K562 (cell line): ENCODE measurements at regions not wholly inside any gene's neighbourhood (a gene's known extent, or its start where the extent isn't known, plus 50 kb on each side); places are given as distances from the start of the nearest gene placed in this dataset.

Experiments used
- ATAC-seq: fragments of 200-7000 bp; cut with Tn5 transposase; 3 replicates; pipeline ENCODE4 v1.9.1; 2020; ENCODE audit warnings: moderate library complexity
- BruUV-seq: library from RNA; stranded (reverse); fragments of 400-500 nt; replicated peaks from 2 replicates; lab custom pipeline; 2021; lab: Mats Ljungman, UMichigan
- CTCF ChIA-PET: fragments of 300-600 bp; formaldehyde crosslinking; extraction: SDS; loops from one replicate; lab custom pipeline; 2021; ENCODE audit warnings: low intra/inter-chr PET ratio; lab: Yijun Ruan, JAX
- POLR2A ChIA-PET: fragments of 300-600, 350-650 bp; sonication (Branson Sonifier 250); formaldehyde crosslinking; extraction: SDS; loops from one replicate; lab custom pipeline; 2021; ENCODE audit warnings: antibody characterized with exemption, inconsistent platforms; lab: Yijun Ruan, JAX
- DNase-seq, 4 experiments: peaks; one replicate each; pipeline versions ENCODE4 v3.0.0 to v3.0.0-alpha.2; 2011 to 2018; ENCODE audit warnings: low spot score in 3 of 4, mixed read lengths in 3 of 4; ENCODE audit errors: extremely low read depth in 1 of 4
- FAIRE-seq: peaks from 2 replicates; lab custom pipeline; 2011; peaks lifted over from hg19 to GRCh38; lab: Jason Lieb, UNC
- H2AFZ ChIP-seq: 2 replicates; pipeline ENCODE4 v1.6.0; 2011; ENCODE audit warnings: low read depth, low read length, control low read depth, inconsistent platforms
- H3K27ac ChIP-seq: fragments of 200-600 bp; 3 replicates; pipeline ENCODE4 v1.8.0; 2011; ENCODE audit warnings: low read depth, mild to moderate bottlenecking, control low read depth, inconsistent platforms, low read length, moderate library complexity, mixed read lengths; ENCODE audit errors: extremely low read depth
- H3K27me3 ChIP-seq, 2 experiments: fragments of 300-600 bp in 1 of 2; 2 replicates in 1 of 2; 3 replicates in 1 of 2; pipeline versions ENCODE4 v1.6.0 to v1.8.0; 2011; ENCODE audit warnings: inconsistent platforms in 2 of 2, low read length in 2 of 2, mild to moderate bottlenecking in 1 of 2, mixed read lengths in 1 of 2, moderate library complexity in 1 of 2; ENCODE audit not compliant: control insufficient read depth in 2 of 2, insufficient read depth in 2 of 2
- H3K36me3 ChIP-seq: fragments of 300-600 bp; 3 replicates; pipeline ENCODE4 v1.8.0; 2011; ENCODE audit warnings: mild to moderate bottlenecking, low read length, inconsistent platforms; ENCODE audit not compliant: control insufficient read depth, insufficient read depth
- H3K4me1 ChIP-seq, 2 experiments: fragments of 200-600 bp in 1 of 2; replicated peaks in 1 of 2; 2 replicates in 1 of 2; 3 replicates in 1 of 2; pipeline versions ENCODE4 v1.5.1 to v1.8.0; 2011; ENCODE audit warnings: inconsistent platforms in 2 of 2, low read length in 2 of 2, mild to moderate bottlenecking in 1 of 2, mixed read lengths in 1 of 2, moderate library complexity in 1 of 2; ENCODE audit not compliant: control insufficient read depth in 2 of 2, insufficient read depth in 2 of 2
- H3K4me2 ChIP-seq: 2 replicates; pipeline ENCODE4 v1.6.1; 2011; ENCODE audit warnings: low read length, control low read depth, inconsistent platforms, mixed read lengths; ENCODE audit not compliant: insufficient read depth
- H3K4me3 ChIP-seq: fragments of 200-600 bp; sonication (generic), shearing (Covaris generic); 2 replicates; pipeline ENCODE4 v1.5.1; 2016; ENCODE audit warnings: control low read depth, inconsistent platforms
- H3K79me2 ChIP-seq: fragments of 200-600 bp; 3 replicates; pipeline ENCODE4 v1.8.0; 2011; ENCODE audit warnings: low read length, inconsistent platforms; ENCODE audit not compliant: control insufficient read depth, insufficient read depth
- H3K9ac ChIP-seq, 2 experiments: 2 replicates each; pipeline versions ENCODE4 v1.6.0 to v1.6.1; 2011; ENCODE audit warnings: low read depth in 2 of 2, low read length in 2 of 2, control low read depth in 1 of 2, inconsistent platforms in 1 of 2, mild to moderate bottlenecking in 1 of 2, mixed read lengths in 1 of 2; ENCODE audit not compliant: insufficient read depth in 1 of 2
- H3K9me1 ChIP-seq: one replicate; pipeline ENCODE4 v1.6.0; 2011; ENCODE audit warnings: inconsistent platforms, mild to moderate bottlenecking, low read length, moderate library complexity; ENCODE audit not compliant: control insufficient read depth, insufficient read depth
- H3K9me3 ChIP-seq: replicated peaks from 2 replicates; pipeline ENCODE4 v1.5.1; 2011; ENCODE audit warnings: low read depth, low read length, inconsistent platforms; ENCODE audit not compliant: control insufficient read depth, insufficient read depth
- H4K20me1 ChIP-seq: replicated peaks from 2 replicates; pipeline ENCODE4 v1.6.1; 2011; ENCODE audit warnings: low read length, inconsistent platforms, mixed read lengths; ENCODE audit not compliant: control insufficient read depth, insufficient read depth
- C11orf30 ChIP-seq: fragments of 450-650 bp; IDR thresholded peaks from 2 replicates; pipeline ENCODE4 v1.6.1; 2016; ENCODE audit warnings: low read depth, mild to moderate bottlenecking
- CC2D1A ChIP-seq: fragments of 450-650 bp; IDR thresholded peaks from 2 replicates; pipeline ENCODE4 v1.6.1; 2017; ENCODE audit warnings: mild to moderate bottlenecking
- CCAR2 ChIP-seq: fragments of 200-400 bp; formaldehyde crosslinking; IDR thresholded peaks from 2 replicates; pipeline ENCODE4 v1.6.1; 2017; ENCODE audit warnings: mild to moderate bottlenecking, low read depth, low read length
- CHCHD3 ChIP-seq: fragments of 250-450 bp; sonication (Bioruptor Pico); IDR thresholded peaks from 2 replicates; pipeline ENCODE4 v2.1.2; 2022; ENCODE audit warnings: mild to moderate bottlenecking
- DPF2 ChIP-seq: fragments of 450-650 bp; IDR thresholded peaks from 2 replicates; pipeline ENCODE4 v1.6.1; 2016
- ELK3 ChIP-seq: fragments of 450-650 bp; formaldehyde crosslinking; IDR thresholded peaks from 2 replicates; pipeline ENCODE4 v1.4.0; 2020; ENCODE audit warnings: mild to moderate bottlenecking
- KDM2B ChIP-seq: fragments of 250-450 bp; sonication (Bioruptor Pico); IDR thresholded peaks from 2 replicates; pipeline ENCODE4 v1.8.0; 2021; ENCODE audit warnings: mild to moderate bottlenecking, moderate library complexity
- NCOR1 ChIP-seq: fragments of 450-650 bp; IDR thresholded peaks from 2 replicates; pipeline ENCODE4 v1.6.1; 2016; ENCODE audit warnings: mild to moderate bottlenecking, moderate library complexity
- RBM15 ChIP-seq: fragments of 200-400 bp; formaldehyde crosslinking; IDR thresholded peaks from 2 replicates; pipeline ENCODE4 v1.6.1; 2018; ENCODE audit warnings: mild to moderate bottlenecking, low read length, moderate library complexity; ENCODE audit not compliant: insufficient read depth
- RBM25 ChIP-seq: fragments of 200-400 bp; formaldehyde crosslinking; IDR thresholded peaks from 2 replicates; pipeline ENCODE4 v1.6.1; 2018; ENCODE audit warnings: low read length, low read depth, moderate library complexity; ENCODE audit not compliant: severe bottlenecking
- SMARCA4 ChIP-seq: fragments of 450-650 bp; IDR thresholded peaks from 2 replicates; pipeline ENCODE4 v1.6.1; 2016
- TCF7 ChIP-seq: sonication (generic); IDR thresholded peaks from 2 replicates; pipeline ENCODE4 v1.6.1; 2016; ENCODE audit warnings: antibody characterized with exemption, borderline replicate concordance
- TOE1 ChIP-seq, 2 experiments: fragments of 450-650 bp in 1 of 2; sonication (generic) in 1 of 2; formaldehyde crosslinking in 1 of 2; IDR thresholded peaks; 2 replicates each; pipeline versions ENCODE4 v1.7.1 to v1.8.0; 2016 to 2022; ENCODE audit warnings: borderline replicate concordance in 2 of 2, mild to moderate bottlenecking in 2 of 2, antibody characterized with exemption in 1 of 2, inconsistent platforms in 1 of 2, low read depth in 1 of 2, missing genetic modification reagents in 1 of 2, moderate library complexity in 1 of 2
- ZNF12 ChIP-seq: sonication (generic); formaldehyde crosslinking; IDR thresholded peaks from 2 replicates; pipeline ENCODE4 v1.4.0; 2020; ENCODE audit warnings: mild to moderate bottlenecking, missing genetic modification reagents
- ZNF282 ChIP-seq: sonication (generic); formaldehyde crosslinking; IDR thresholded peaks from 2 replicates; pipeline ENCODE4 v1.8.1; 2023; ENCODE audit warnings: missing genetic modification reagents
- ZNF551 ChIP-seq: fragments of 250-450 bp; sonication (Bioruptor Pico); IDR thresholded peaks from 2 replicates; pipeline ENCODE4 v1.5.0; 2021; ENCODE audit warnings: mild to moderate bottlenecking, moderate library complexity
- WGBS: fragments of 100-300 bp; shearing (Covaris generic); methylation state at CpG from one replicate; pipeline ENCODE4 v1.1.6; 2016; ENCODE audit warnings: low coverage, mixed read lengths; ENCODE audit not compliant: insufficient coverage; ENCODE audit errors: missing lambda C conversion rate; 5-methylcytosine and 5-hydroxymethylcytosine counted together
- in situ Hi-C: fragments of 300-500 bp; cut with MboI; formaldehyde crosslinking; loops from 4 replicates; pipeline ENCODE4 v1.15.0; 2018; ENCODE audit warnings: inconsistent platforms, mixed read lengths
- intact Hi-C: fragments of 100-400 bp; cut with micrococcal nuclease; formaldehyde crosslinking; loops from 2 replicates; pipeline ENCODE4 v1.14.2; 2022
- TF ChIP-seq, protein P1 (sequence below): sonication (generic); formaldehyde crosslinking; IDR thresholded peaks from 2 replicates; pipeline ENCODE4 v1.8.0; 2022; ENCODE audit warnings: mild to moderate bottlenecking, low read depth, missing genetic modification reagents

DNA sequence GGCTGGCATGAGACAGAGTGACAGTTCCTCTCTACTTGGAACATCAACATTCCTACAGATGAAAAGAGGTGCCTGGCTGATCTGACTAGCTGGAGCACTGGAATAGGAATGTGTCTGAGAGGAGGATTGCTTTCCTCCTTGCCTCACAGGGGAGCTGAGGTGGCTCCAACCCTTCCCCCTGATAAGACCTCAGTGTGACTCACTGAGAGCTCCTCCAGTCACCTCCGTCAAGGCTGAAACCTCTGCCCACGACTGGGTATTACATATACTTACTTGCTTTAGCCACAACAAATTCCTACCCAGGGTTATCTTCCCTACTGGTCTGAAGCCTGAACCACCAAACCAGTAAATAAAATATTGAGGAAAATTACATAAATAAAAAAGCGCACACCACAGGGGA lies 342.7 kb upstream of the REG3G start:
- 4% methylated on average over 3 of the region's 3 CpGs for WGBS
- H3K4me2 ChIP-seq = no peak overlapping the region
- no peaks in the 10 kb centered on the region for H3K9me1 ChIP-seq
- H3K27ac ChIP-seq = no peak overlapping the region
- no peaks in the 10 kb centered on the region for H3K4me1 ChIP-seq
- DNase-seq (no peak), ATAC-seq (no peak), FAIRE-seq (no peak)
- no peaks in the 10 kb centered on the region for H3K9me3 ChIP-seq
- intact Hi-C loops = no loop called here
- no peak overlapping the region for H3K4me3 ChIP-seq
- no peak overlapping the region for H3K9ac ChIP-seq
- H4K20me1 ChIP-seq = no peaks in the 10 kb centered on the region
- POLR2A ChIA-PET = no interaction called here
- no peak overlapping the region for H2AFZ ChIP-seq
- TF ChIP-seq CCAR2 = no peak
- no peak for TF ChIP-seq NCOR1
- no peak for TF ChIP-seq ZNF551
- no peak for TF ChIP-seq KDM2B (CRISPR knock-in tag)
- no peak for TF ChIP-seq TCF7
- no peak for TF ChIP-seq CC2D1A
- no peaks in the 10 kb centered on the region for H3K79me2 ChIP-seq
- H3K27me3 ChIP-seq = no peaks in the 10 kb centered on the region
- no TSS peak for BruUV-seq
- no peaks in the 10 kb centered on the region for H3K36me3 ChIP-seq
- CTCF ChIA-PET = no interaction called here
- in situ Hi-C loops = no loop called here

DNA sequence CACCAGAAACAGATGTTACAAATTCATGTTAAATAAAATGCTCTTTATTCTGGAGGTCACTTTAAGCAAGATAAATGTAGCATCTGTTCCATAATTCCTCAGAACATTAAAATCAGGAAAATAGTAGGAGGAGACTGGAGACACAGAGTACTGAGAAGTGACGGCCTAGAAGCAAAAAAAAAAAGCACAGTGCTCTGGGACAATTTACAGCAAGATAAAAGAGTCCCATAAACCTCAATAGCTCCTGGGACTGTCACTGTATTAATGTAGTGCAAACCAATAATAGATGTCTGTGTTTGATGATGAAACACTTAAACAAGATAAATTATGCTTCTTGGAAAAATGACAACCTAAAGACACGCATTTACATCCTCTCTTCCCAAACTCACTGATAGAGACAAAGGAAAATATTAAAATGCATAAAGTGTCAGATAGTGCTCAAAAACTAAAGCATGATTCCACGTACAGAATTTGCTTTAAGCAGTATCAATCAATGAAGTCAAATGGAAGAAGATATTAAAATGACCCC lies 338.8 kb upstream of the REG3G start:
- ATAC-seq (no peak), DNase-seq (no peak), FAIRE-seq (no peak)
- H3K9me1 ChIP-seq = no peaks in the 10 kb centered on the region
- H3K9me3 ChIP-seq = no peaks in the 10 kb centered on the region
- H3K9ac ChIP-seq = no peak overlapping the region
- POLR2A ChIA-PET = no interaction called here
- no peaks in the 10 kb centered on the region for H4K20me1 ChIP-seq
- CTCF ChIA-PET = no interaction called here
- no peak overlapping the region for H3K4me2 ChIP-seq
- H3K4me3 ChIP-seq = no peak overlapping the region
- intact Hi-C loops (no loop called here), in situ Hi-C loops (no loop called here)
- no peaks in the 10 kb centered on the region for H3K79me2 ChIP-seq
- no peak overlapping the region for H2AFZ ChIP-seq
- H3K27me3 ChIP-seq = no peaks in the 10 kb centered on the region
- H3K4me1 ChIP-seq = no peaks in the 10 kb centered on the region
- no TSS peak for BruUV-seq
- WGBS = 0% methylated on average over 3 of the region's 3 CpGs
- H3K36me3 ChIP-seq = no peaks in the 10 kb centered on the region
- no peak overlapping the region for H3K27ac ChIP-seq
- TF ChIP-seq RBM25 = no peak
- no peak for TF ChIP-seq C11orf30
- TF ChIP-seq, protein P1, sequence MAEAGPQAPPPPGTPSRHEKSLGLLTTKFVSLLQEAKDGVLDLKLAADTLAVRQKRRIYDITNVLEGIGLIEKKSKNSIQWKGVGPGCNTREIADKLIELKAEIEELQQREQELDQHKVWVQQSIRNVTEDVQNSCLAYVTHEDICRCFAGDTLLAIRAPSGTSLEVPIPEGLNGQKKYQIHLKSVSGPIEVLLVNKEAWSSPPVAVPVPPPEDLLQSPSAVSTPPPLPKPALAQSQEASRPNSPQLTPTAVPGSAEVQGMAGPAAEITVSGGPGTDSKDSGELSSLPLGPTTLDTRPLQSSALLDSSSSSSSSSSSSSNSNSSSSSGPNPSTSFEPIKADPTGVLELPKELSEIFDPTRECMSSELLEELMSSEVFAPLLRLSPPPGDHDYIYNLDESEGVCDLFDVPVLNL (CRISPR knock-in tag) = no peak
- TF ChIP-seq ZNF12 (CRISPR knock-in tag) = no peak
- no peak for TF ChIP-seq DPF2
- TF ChIP-seq CHCHD3 (CRISPR knock-in tag) = no peak
- TF ChIP-seq TOE1 (IDR thresholded peaks at IDR 0.05; ENCODE audit: borderline replicate concordance) = no peak
- TF ChIP-seq TOE1 (CRISPR knock-in tag; IDR thresholded peaks at IDR 0.05; ENCODE audit: borderline replicate concordance, low read depth) = no peak
- no peak for TF ChIP-seq ZNF282 (CRISPR knock-in tag)
- TF ChIP-seq RBM15 = no peak
- no peak for TF ChIP-seq SMARCA4
- TF ChIP-seq ELK3 (CRISPR knock-in tag) = no peak
